Natural killer cell treated with Interleukin-12 subunit alpha and Interleukin-12 subunit beta and Interleukin-15 and Interleukin-18, amount 100 ng/mL, for 72 hours (primary cell): ENCODE measurements at regions not wholly inside any gene's neighbourhood (a gene's known extent, or its start where the extent isn't known, plus 50 kb on each side); places are given as distances from the start of the nearest gene placed in this dataset.
"Not testable (repeated sequence)": the region's sequence is repeated elsewhere in the genome, so short reads cannot be mapped to it uniquely, and the experiment has no call there.

Experiments
- ATAC-seq, 2 donors: fragments of 150-1000 bp; cut with Tn5 transposase in 1 of 2; sonication (Bioruptor Pico), chemical (Tn5 transposase) in 1 of 2; 2 replicates each; pipeline ENCODE4 v1.10.0; 2021
- DNase-seq: peaks from one replicate; pipeline ENCODE4 v3.0.0; 2022; ENCODE audit warnings: low spot score
- H3K27ac Mint-ChIP-seq, 2 donors: 1 replicate in 1 of 2; 2 replicates in 1 of 2; pipeline ENCODE4 v1.8.0; 2022; ENCODE audit warnings: mixed read lengths in 2 of 2, mild to moderate bottlenecking in 1 of 2, moderate library complexity in 1 of 2
- H3K27me3 Mint-ChIP-seq, 2 donors: 1 replicate in 1 of 2; 2 replicates in 1 of 2; pipeline ENCODE4 v1.8.0; 2022; ENCODE audit warnings: mixed read lengths in 2 of 2
- H3K36me3 Mint-ChIP-seq: one replicate; pipeline ENCODE4 v1.8.0; 2022; ENCODE audit warnings: mixed read lengths
- H3K4me1 Mint-ChIP-seq, 2 donors: 1 replicate in 1 of 2; 2 replicates in 1 of 2; pipeline ENCODE4 v1.8.0; 2022; ENCODE audit warnings: low read depth in 2 of 2, mixed read lengths in 2 of 2, mild to moderate bottlenecking in 1 of 2
- H3K4me3 Mint-ChIP-seq: one replicate; pipeline ENCODE4 v1.8.0; 2022; ENCODE audit warnings: mixed read lengths
- H3K9me3 Mint-ChIP-seq: 2 replicates; pipeline ENCODE4 v1.8.0; 2022; ENCODE audit warnings: mixed read lengths

- not testable (repeated sequence) for H3K4me3 Mint-ChIP-seq, H3K27ac Mint-ChIP-seq, H3K36me3 Mint-ChIP-seq, ATAC-seq, H3K4me1 Mint-ChIP-seq, DNase-seq, H3K9me3 Mint-ChIP-seq
- H3K27me3 Mint-ChIP-seq: peaks cover 33 to 54% of the 10 kb centered on the region in 2 donors
Measured at GRCh38 chr1:230475856-230476621, 49.9 kb upstream of the PGBD5 start.
